Transverse colon (tissue), 4 donors: ENCODE measurements at regions not wholly inside any gene's neighbourhood (a gene's known extent, or its start where the extent isn't known, plus 50 kb on each side); places are given as distances from the start of the nearest gene placed in this dataset.

ENCODE experiments used
- POLR2AphosphoS5 ChIP-seq, 3 donors: sonication (generic); formaldehyde crosslinking; IDR thresholded peaks; one replicate each; pipeline ENCODE4 v1.6.1; 2016; ENCODE audit warnings: antibody characterized with exemption in 3 of 3
- TF ChIP-seq, protein P1 (sequence below), 5 experiments: fragments of 200-600 bp in 3 of 5; fragments of 450-650 bp in 2 of 5; sonication (generic) in 3 of 5; IDR thresholded peaks; 1 replicate in 2 of 5; 2 replicates in 3 of 5; pipeline ENCODE4 v1.5.1; 2016 to 2017; ENCODE audit warnings: antibody characterized with exemption in 5 of 5, inconsistent platforms in 3 of 5, mild to moderate bottlenecking in 2 of 5, moderate library complexity in 1 of 5

DNA sequence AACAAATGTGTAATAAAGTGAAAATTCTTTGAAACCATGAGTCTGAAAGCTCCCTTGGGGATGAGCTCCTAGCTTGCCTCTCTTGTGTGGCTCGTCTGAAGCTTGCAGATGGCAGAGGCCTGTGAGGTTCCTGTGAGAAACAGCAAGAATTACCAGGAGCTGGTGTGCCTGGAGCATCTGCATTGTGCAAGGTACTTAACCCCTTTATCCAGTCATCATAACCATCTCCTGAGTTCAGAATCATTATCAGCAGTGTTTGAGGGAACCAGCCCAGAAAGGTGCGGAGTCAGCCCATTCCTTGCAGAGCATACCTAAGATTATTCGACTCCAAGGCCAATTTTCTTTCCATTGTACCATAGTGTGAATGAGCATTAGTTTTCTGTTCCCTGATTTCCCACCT lies 51.7 kb upstream of the TRA2B start:
- TF ChIP-seq, protein P1, sequence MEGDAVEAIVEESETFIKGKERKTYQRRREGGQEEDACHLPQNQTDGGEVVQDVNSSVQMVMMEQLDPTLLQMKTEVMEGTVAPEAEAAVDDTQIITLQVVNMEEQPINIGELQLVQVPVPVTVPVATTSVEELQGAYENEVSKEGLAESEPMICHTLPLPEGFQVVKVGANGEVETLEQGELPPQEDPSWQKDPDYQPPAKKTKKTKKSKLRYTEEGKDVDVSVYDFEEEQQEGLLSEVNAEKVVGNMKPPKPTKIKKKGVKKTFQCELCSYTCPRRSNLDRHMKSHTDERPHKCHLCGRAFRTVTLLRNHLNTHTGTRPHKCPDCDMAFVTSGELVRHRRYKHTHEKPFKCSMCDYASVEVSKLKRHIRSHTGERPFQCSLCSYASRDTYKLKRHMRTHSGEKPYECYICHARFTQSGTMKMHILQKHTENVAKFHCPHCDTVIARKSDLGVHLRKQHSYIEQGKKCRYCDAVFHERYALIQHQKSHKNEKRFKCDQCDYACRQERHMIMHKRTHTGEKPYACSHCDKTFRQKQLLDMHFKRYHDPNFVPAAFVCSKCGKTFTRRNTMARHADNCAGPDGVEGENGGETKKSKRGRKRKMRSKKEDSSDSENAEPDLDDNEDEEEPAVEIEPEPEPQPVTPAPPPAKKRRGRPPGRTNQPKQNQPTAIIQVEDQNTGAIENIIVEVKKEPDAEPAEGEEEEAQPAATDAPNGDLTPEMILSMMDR (IDR thresholded peaks at IDR 0.05): no peak
- no peak for TF ChIP-seq POLR2AphosphoS5 (IDR thresholded peaks at IDR 0.05)
